GM18951 (cell line): ENCODE measurements at regions not wholly inside any gene's neighbourhood (a gene's known extent, or its start where the extent isn't known, plus 50 kb on each side); places are given as distances from the start of the nearest gene placed in this dataset.

ENCODE experiments used
- POLR2A ChIP-seq: IDR thresholded peaks from 4 replicates; pipeline ENCODE4 v1.6.1; 2011; ENCODE audit warnings: mild to moderate bottlenecking; ENCODE audit not compliant: insufficient read length, insufficient read depth; ENCODE audit errors: extremely low read depth
- in situ Hi-C: fragments of 300-500 bp; cut with MboI; formaldehyde crosslinking; loops from one replicate; pipeline ENCODE4 v1.12.0; 2022; ENCODE audit warnings: low sequenced_read_pairs, mixed read lengths, inconsistent platforms; ENCODE audit not compliant: unreplicated experiment

- TF ChIP-seq POLR2A: no peak
- in situ Hi-C loops: no loop called here
These were observed 204.0 kb downstream of the PLPP3 start for GRCh38 chr1:56375326-56375804.

- in situ Hi-C loops: no loop called here
- no peak for TF ChIP-seq POLR2A
These were observed 205.1 kb downstream of the PLPP3 start for GRCh38 chr1:56374026-56374974.

- in situ Hi-C loops: no loop called here
- TF ChIP-seq POLR2A: no peak
These were observed 208.8 kb downstream of the PLPP3 start for GRCh38 chr1:56370513-56370912.

- in situ Hi-C loops: no loop called here
- TF ChIP-seq POLR2A: no peak
These were observed 216.2 kb downstream of the PLPP3 start for GRCh38 chr1:56363007-56363770.

GRCh38 chr1:56360021-56360420, 219.3 kb downstream of the PLPP3 start:
- in situ Hi-C loops: no loop called here
- no peak for TF ChIP-seq POLR2A

GRCh38 chr1:56359056-56359455, 220.3 kb downstream of the PLPP3 start:
- TF ChIP-seq POLR2A: no peak
- in situ Hi-C loops: no loop called here

- no peak for TF ChIP-seq POLR2A
- in situ Hi-C loops: no loop called here
These were observed 221.3 kb downstream of the PLPP3 start for GRCh38 chr1:56357927-56358690.

- no peak for TF ChIP-seq POLR2A
- in situ Hi-C loops: no loop called here
These were observed 222.9 kb downstream of the PLPP3 start for GRCh38 chr1:56356376-56356990.

GRCh38 chr1:56355918-56356317, 223.4 kb downstream of the PLPP3 start:
- TF ChIP-seq POLR2A: no peak
- in situ Hi-C loops: no loop called here

GRCh38 chr1:56355422-56355821, 223.9 kb downstream of the PLPP3 start:
- in situ Hi-C loops: no loop called here
- TF ChIP-seq POLR2A: no peak

- in situ Hi-C loops: no loop called here
- TF ChIP-seq POLR2A: no peak
These were observed 233.5 kb downstream of the PLPP3 start for GRCh38 chr1:56345831-56346230.

GRCh38 chr1:56340977-56341376, 238.4 kb downstream of the PLPP3 start:
- in situ Hi-C loops: no loop called here

GRCh38 chr1:56339786-56340465, 239.4 kb downstream of the PLPP3 start:
- TF ChIP-seq POLR2A: no peak

More at GRCh38 chr1:56340977-56341376, 238.4 kb downstream of the PLPP3 start:
- TF ChIP-seq POLR2A: no peak

More at GRCh38 chr1:56339786-56340465, 239.4 kb downstream of the PLPP3 start:
- in situ Hi-C loops: no loop called here
